WTC11 (cell line): ENCODE measurements at regions not wholly inside any gene's neighbourhood (a gene's known extent, or its start where the extent isn't known, plus 50 kb on each side); places are given as distances from the start of the nearest gene placed in this dataset.

ENCODE experiments used
- CREM ChIP-seq: sonication (generic); formaldehyde crosslinking; IDR thresholded peaks from 2 replicates; pipeline ENCODE4 v1.8.1; 2022; ENCODE audit warnings: mild to moderate bottlenecking, missing genetic modification reagents, moderate library complexity
- CTCF ChIP-seq: fragments of 200-600 bp; IDR thresholded peaks from 2 replicates; pipeline ENCODE4 v1.8.0; 2022; ENCODE audit warnings: antibody characterized with exemption
- E2F1 ChIP-seq: sonication (generic); formaldehyde crosslinking; IDR thresholded peaks from 2 replicates; pipeline ENCODE4 v1.8.0; 2022; ENCODE audit warnings: mild to moderate bottlenecking, missing genetic modification reagents
- E2F5 ChIP-seq: sonication (generic); formaldehyde crosslinking; IDR thresholded peaks from 2 replicates; pipeline ENCODE4 v1.8.1; 2022; ENCODE audit warnings: mild to moderate bottlenecking, moderate library complexity, missing genetic modification reagents
- MAX ChIP-seq: sonication (generic); formaldehyde crosslinking; IDR thresholded peaks from 2 replicates; pipeline ENCODE4 v1.8.0; 2022; ENCODE audit warnings: mild to moderate bottlenecking, missing genetic modification reagents
- MLX ChIP-seq: sonication (generic); formaldehyde crosslinking; IDR thresholded peaks from 2 replicates; pipeline ENCODE4 v1.8.1; 2023; ENCODE audit warnings: mild to moderate bottlenecking, missing genetic modification reagents, moderate library complexity
- PREB ChIP-seq: sonication (generic); formaldehyde crosslinking; IDR thresholded peaks from 2 replicates; pipeline ENCODE4 v1.8.1; 2022; ENCODE audit warnings: mild to moderate bottlenecking, missing genetic modification reagents, moderate library complexity, borderline replicate concordance
- SP1 ChIP-seq: sonication (generic); formaldehyde crosslinking; conservative IDR thresholded peaks from 2 replicates; pipeline ENCODE4 v1.8.1; 2022; ENCODE audit warnings: missing genetic modification reagents
- TEAD4 ChIP-seq: sonication (generic); formaldehyde crosslinking; IDR thresholded peaks from 2 replicates; pipeline ENCODE4 v1.8.0; 2022; ENCODE audit warnings: mild to moderate bottlenecking, missing genetic modification reagents
- TP53 ChIP-seq: sonication (generic); formaldehyde crosslinking; IDR thresholded peaks from 2 replicates; pipeline ENCODE4 v1.8.1; 2023; ENCODE audit warnings: mild to moderate bottlenecking, missing genetic modification reagents
- ZNF671 ChIP-seq: fragments of 250-450 bp; sonication (Bioruptor Pico); IDR thresholded peaks from 2 replicates; pipeline ENCODE4 v1.8.0; 2021; ENCODE audit warnings: mild to moderate bottlenecking

GRCh38 chr13:26463848-26464247 lies 93.6 kb upstream of the WASF3 start:
- no peak for TF ChIP-seq TEAD4
- TF ChIP-seq CTCF, result no peak
- no peak for TF ChIP-seq E2F1 (CRISPR knock-in tag)
- TF ChIP-seq CREM (CRISPR knock-in tag), result no peak
- no peak for TF ChIP-seq E2F5 (CRISPR knock-in tag)
- TF ChIP-seq MLX (CRISPR knock-in tag), result no peak
- no peak for TF ChIP-seq TP53 (CRISPR knock-in tag)
- no peak for TF ChIP-seq PREB
- no peak for TF ChIP-seq ZNF671 (CRISPR knock-in tag)
- no peak for TF ChIP-seq SP1 (CRISPR knock-in tag)
- no peak for TF ChIP-seq MAX (CRISPR knock-in tag)
